TTC549 (cell line): ENCODE measurements at regions not wholly inside any gene's neighbourhood (a gene's known extent, or its start where the extent isn't known, plus 50 kb on each side); places are given as distances from the start of the nearest gene placed in this dataset.

ENCODE experiments used
- FAIRE-seq: peaks from 2 replicates; lab custom pipeline; 2012; peaks lifted over from hg19 to GRCh38; lab: Jason Lieb, UNC

DNA sequence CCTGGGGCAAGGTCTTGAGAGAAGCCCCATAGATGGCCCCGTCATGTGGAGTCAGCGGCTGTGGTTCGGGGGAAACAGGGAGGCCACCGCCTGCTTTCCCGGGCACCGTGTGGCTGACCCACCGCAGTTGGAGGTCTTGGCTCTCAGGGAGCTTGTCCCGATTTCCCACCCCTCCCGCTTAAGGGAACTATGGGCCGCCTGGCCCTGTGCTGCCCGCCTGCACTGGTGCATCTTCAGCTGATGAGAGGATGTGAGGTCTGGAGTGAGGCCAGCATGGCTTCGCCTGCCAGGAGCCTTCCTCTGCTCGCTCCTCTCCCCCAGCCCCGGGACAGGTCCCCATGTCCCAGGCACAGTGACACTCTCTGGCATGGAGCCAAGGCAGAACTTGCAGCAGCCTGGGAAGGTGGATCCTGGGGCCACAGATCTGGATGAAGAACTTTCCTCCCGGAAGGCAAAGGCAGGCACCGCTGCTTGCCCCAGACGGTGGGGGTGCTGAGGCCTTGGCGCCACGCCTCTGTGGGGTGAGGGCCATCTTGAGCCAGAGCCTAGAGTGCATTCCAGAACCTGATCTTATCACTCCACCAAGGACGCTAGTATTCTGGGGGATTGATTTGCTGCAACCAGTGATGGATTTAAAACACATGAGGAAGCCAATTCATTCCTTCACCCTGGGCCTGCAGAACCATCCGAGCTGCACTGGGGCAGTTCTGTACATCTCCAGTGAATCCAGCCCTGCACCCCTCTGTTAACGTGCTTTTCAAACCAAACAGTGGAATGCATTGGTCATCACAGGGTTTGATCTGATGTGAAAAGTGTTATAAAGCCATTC, 178.6 kb upstream of the TNRC6C start:
- FAIRE-seq: no peak

- no peak for FAIRE-seq
Observed at GRCh38 chr17:77781536-77781935, 177.0 kb upstream of the TNRC6C start.

GRCh38 chr17:77782201-77782600, 176.3 kb upstream of the TNRC6C start:
- no peak for FAIRE-seq

DNA sequence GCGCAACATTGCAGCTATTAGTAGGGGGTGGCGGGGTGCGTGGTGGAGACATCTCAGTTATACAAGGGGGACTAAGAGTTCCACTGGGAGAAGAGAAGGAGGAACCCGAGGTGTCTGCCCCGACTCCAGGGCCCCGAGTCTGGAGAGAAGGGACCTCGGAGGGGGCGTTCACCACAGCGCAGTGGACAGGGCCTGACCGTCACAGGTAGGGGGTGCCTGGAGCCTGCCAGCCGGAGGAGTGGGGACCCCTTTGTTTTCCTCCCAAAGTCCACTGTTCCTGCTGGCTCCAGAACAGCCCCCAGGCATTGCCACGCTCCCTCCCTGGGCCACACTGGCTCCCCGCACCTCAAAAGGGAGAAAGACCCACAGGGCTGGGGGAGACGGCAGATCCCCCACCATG, 175.9 kb upstream of the TNRC6C start:
- FAIRE-seq: no peak

- no peak for FAIRE-seq
Observed at GRCh38 chr17:77783991-77784820, 174.3 kb upstream of the TNRC6C start.

DNA sequence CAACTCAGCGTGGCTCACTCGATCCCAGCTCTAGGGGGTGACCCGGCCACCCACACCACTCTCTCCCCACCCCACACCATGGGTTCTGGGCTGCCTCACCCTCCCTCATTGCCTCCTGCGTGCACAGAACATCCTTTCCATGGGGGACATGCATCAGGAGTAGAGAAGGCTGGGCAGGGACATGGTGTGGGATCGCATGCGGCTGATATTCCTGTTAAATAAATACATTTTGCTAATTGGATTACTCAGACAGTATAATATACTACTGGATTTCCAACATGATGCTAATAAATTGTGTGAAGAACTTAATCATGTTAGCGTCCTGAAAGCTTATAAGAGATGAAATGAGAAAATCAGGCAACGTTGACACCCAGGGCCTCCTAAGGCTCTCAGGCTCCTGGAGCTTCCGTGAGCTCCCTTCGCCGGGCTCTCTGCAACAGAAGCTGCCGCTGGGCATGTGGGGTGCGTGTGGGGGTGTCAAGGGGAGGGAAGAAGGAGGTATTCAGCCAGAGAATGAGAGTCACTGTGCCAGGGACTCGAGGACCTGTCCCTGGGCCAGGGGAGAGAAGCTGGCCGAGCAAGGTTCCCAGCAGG, 173.1 kb upstream of the TNRC6C start:
- no peak for FAIRE-seq

DNA sequence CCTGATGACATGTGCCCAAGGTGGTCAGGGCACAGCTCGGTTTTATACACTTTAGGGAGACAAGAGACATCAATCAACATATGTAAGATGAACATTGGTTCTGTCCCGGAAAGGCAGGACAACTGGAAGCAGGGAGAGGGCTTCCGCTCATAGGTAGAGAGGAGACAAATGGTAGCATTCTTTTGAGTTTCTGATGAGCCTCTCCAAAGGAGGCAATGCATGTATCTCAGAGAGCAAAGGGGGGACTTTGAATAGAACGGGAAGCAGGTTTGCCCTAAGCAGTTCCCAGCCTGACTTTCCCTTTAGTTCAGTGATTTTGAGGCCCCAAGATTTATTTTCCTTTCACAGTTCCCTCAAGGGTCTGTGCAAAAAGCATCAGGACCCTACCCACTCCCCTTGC, 172.4 kb upstream of the TNRC6C start:
- no peak for FAIRE-seq

- FAIRE-seq: no peak
Observed at GRCh38 chr17:77786740-77787505, 171.6 kb upstream of the TNRC6C start.

DNA sequence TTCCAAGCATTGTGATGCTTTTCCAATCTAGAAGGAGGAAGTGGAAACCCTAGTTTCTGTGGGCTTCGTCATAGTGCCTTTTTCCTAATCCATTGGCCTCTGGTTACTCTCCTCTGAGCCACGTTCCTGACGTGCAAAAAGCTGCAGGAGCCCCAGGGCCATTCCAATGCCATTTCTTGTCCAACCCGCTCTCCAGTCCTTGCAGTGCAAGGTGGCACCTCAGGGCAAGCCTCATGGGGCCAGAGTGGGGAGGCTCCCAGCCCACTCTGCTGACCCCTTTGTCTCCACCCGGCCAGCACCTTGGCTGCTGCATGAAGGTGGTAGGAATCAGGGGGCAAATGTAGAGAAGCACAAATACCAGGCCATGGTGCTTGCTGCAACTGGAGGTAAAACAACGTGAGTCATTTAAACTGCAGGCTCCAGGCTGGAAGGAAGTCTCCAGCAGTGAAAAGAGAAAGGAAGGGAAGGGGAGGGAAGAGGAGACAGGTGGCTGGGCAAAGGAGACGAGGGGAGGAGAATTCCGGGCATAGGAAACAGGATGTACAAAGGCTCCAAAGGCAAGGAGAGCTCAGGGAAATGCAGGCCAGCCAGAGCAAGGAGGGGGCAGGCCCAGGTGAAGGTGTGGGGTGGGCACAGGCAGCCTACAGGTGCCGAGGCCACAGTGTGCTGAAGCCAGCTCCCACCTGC, 168.2 kb upstream of the TNRC6C start:
- no peak for FAIRE-seq

GRCh38 chr17:77792626-77793025, 165.9 kb upstream of the TNRC6C start:
- FAIRE-seq: no peak

- no peak for FAIRE-seq
Observed at GRCh38 chr17:77793146-77793970, 165.1 kb upstream of the TNRC6C start.

GRCh38 chr17:77793971-77794235, 164.6 kb upstream of the TNRC6C start:
- no peak for FAIRE-seq

DNA sequence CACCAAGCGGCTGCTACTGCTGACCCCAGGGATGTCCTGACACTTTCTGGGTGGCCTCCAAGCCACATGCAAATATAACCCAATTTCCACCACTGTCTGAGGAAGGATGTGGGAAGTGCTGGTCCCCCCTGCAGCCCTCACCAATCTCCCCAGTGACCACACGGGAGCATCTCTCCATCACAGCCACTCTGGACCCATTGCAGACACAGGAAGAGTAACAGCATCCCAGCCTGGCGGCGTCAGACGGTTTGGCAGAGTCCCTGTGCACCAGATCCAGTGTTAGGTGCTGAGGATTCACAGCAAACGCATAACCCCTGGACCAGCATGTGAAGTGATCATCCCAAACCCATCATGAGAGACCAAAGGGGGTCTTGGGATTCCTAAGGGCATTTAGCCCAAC, 163.7 kb upstream of the TNRC6C start:
- no peak for FAIRE-seq

DNA sequence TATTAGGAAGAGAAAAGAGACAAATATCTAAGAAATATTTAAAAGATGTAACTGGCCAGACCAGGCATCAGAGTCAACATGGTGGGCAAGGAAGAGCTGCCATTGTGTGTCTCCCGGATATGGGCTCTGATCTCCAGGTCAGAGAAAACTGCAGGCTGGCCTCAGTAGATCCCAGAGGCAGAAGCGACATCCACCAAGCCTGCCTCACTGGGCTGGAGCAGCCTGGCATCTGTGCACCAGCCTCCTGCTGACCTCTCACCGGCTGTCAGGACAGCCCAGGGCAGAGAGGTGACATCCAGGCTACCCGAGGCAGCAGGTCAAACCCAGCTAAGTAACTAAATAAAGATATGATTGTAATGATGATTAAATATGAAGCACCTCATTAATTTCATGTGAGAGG, 162.8 kb upstream of the TNRC6C start:
- FAIRE-seq: no peak

- FAIRE-seq: no peak
Observed at GRCh38 chr17:77796176-77796860, 162.2 kb upstream of the TNRC6C start.

DNA sequence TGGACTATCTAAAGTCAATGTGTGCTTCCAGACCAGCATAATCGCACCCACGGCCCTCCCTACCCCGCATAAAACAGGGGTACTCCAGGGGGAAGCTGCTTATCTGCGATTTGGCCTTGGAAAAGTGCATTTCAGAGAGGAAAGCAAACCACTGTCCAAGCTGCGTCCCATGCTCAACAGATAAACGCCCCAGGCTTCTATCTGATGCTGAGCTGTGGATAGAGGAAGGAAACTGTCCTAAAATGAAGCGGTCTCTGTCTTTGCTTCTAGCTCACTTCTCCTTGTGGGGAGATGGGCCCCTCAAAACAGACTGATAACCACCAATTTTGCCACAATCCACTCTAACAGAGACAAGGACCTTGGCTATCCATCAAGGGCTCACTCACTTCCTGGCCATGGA, 160.5 kb upstream of the TNRC6C start:
- FAIRE-seq: no peak

DNA sequence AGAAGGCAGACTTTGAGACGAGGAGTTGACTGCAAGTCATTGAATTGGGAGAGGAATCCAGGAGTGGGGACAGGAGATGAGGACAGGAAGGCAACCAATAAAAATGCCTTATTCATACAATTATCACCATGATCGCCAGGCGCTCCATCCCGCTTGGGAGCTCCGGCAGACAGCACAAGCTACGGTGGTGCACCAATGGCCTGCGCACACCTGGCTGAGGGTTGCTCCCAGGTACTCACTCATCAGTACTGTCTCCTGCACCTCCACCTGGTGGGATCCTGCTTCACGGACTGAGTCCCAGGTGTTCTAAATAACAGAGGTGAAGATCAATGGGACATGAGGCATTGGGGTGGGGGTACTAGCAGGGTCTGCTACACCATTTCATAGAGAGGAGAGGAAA, 160.0 kb upstream of the TNRC6C start:
- no peak for FAIRE-seq

DNA sequence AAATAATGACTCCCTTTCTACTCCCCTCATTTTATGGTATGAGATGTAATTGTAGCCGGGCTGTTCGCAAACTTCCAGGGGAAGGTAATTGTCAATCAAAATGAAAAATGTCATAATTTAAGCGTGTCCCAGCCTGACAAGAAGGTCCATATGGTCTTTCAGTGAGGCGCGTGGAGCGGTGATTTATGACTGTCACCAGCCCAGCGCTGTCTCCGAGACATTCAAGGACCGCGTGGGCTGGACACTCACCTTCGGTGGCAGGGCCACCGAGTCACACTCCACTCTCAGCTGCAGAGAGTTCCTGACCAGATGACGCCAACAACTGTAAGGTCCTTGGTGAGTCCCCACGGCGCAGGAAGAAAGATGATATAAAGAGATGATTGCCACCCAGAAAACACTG, 157.7 kb upstream of the TNRC6C start:
- FAIRE-seq: no peak

DNA sequence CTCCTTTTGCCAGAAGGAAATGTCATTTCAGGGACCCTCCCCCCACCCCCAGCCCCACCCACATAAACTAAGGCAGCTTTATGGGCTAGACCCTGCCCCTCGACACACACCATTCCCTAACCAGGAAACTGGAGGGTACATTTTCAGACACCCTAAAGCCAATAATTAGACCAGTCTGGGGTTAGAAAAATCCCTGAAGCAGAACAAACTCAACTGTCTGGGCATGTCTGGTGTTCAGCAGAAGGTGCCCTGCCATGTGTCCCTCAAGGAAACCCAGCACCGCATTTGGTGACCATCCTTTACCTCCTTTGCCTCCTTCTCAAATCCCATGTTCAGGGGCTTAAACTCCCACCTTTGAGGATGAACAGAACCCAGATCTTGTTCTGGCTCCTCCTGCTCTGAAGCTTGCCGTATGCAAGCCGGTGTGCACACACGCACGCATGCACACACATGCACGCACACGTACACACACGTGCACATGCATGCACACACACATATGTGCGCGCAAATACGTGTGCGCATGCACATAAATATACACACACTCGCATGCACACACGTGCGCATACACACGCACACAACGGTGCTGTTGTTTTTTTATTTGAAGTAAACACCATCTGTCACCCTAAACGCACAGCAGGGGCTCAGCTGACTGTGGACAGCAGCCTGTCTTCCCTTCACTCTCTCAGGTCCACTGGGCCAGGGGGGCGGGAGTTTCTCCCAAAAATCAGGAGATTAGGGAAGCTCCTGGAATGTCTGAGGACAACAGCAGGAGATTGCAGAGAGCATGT, 156.8 kb upstream of the TNRC6C start:
- no peak for FAIRE-seq

GRCh38 chr17:77802333-77802615, 156.2 kb upstream of the TNRC6C start:
- no peak for FAIRE-seq
